ENCODE measurements at regions not wholly inside any gene's neighbourhood (a gene's known extent, or its start where the extent isn't known, plus 50 kb on each side); places are given as distances from the start of the nearest gene placed in this dataset.

DNA sequence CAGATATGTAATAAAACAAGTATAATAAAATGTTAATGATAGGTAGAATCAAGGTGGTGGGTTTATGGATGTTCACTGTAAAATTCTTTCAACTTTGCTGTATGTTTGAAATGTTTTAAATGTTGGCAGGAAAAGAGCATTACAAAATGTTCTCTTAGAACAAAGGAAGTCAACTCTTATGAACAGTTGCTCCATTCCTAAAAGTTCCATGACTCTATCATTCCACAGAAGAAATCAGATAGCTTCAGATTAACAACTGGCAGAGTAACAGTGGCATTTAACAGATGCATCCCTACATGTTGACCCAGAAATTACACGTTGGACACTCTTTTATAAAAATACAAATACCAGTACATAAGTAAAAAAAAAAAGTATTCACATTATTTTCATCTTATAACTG lies 2023.7 kb downstream of the ARAP2 start:
- Mint-ChIP-seq H3K27ac (no peak overlapping the region), H3K9me3 (peaks cover 0 to 5% (median 0%) of the 10 kb centered on the region in 7 donors), H3K4me1 (no peaks in the 10 kb centered on the region), H3K27me3 (ENCODE audit: low read depth in 3 of 3) (no peaks in the 10 kb centered on the region), H3K4me3 (no peak overlapping the region), H3K36me3 (no peaks in the 10 kb centered on the region)
- Histone ChIP-seq H3K27ac (ENCODE audit: low read depth in 1 of 2, low read length in 2 of 2) (no peak overlapping the region), H3K4me2 (replicated peaks; ENCODE audit: extremely low read depth, low read length, poor library complexity, severe bottlenecking) (no peak overlapping the region), H3K9ac (ENCODE audit: insufficient read depth, low read length, poor library complexity, severe bottlenecking) (no peak overlapping the region), H2AFZ (ENCODE audit: insufficient read depth, low read depth, low read length, poor library complexity, severe bottlenecking) (no peak overlapping the region), H3K27me3 (ENCODE audit: control insufficient read depth in 2 of 2, insufficient read depth in 2 of 2, low read length in 2 of 2) (no peaks in the 10 kb centered on the region), H3K79me2 (ENCODE audit: insufficient read depth, low read length) (no peaks in the 10 kb centered on the region), H3K4me1 (ENCODE audit: control insufficient read depth in 1 of 2, insufficient read depth in 2 of 2, low read length in 2 of 2) (no peaks in the 10 kb centered on the region), H3K4me3 (replicated peaks in 1 of 3; ENCODE audit: low read depth in 2 of 3, low read length in 3 of 3) (no peak overlapping the region), H3K36me3 (replicated peaks in 1 of 2; ENCODE audit: control insufficient read depth in 1 of 2, insufficient read depth in 2 of 2, low read length in 2 of 2) (no peaks in the 10 kb centered on the region), H3K9me3 (replicated peaks in 1 of 2; ENCODE audit: control insufficient read depth in 1 of 2, insufficient read depth in 1 of 2, low read length in 2 of 2) (no peaks in the 10 kb centered on the region), H4K20me1 (ENCODE audit: insufficient read depth, low read length) (no peaks in the 10 kb centered on the region)
- intact Hi-C loops (cut with micrococcal nuclease): no loop called here
- DNase-seq: no peak
- WGBS (ENCODE audit: insufficient coverage): no CpG with 5 or more reads among the region's 1 CpG
- TF ChIP-seq CTCF (IDR thresholded peaks at IDR 0.05): no peak

- Histone ChIP-seq H3K4me1 (ENCODE audit: control insufficient read depth in 1 of 2, insufficient read depth in 2 of 2, low read length in 2 of 2) (no peaks in the 10 kb centered on the region), H3K4me3 (replicated peaks in 1 of 3; ENCODE audit: low read depth in 2 of 3, low read length in 3 of 3) (no peak overlapping the region), H3K4me2 (replicated peaks; ENCODE audit: extremely low read depth, low read length, poor library complexity, severe bottlenecking) (no peak overlapping the region), H2AFZ (ENCODE audit: insufficient read depth, low read depth, low read length, poor library complexity, severe bottlenecking) (no peak overlapping the region), H4K20me1 (ENCODE audit: insufficient read depth, low read length) (no peaks in the 10 kb centered on the region), H3K36me3 (replicated peaks in 1 of 2; ENCODE audit: control insufficient read depth in 1 of 2, insufficient read depth in 2 of 2, low read length in 2 of 2) (no peaks in the 10 kb centered on the region), H3K27ac (ENCODE audit: low read depth in 1 of 2, low read length in 2 of 2) (no peak overlapping the region), H3K79me2 (ENCODE audit: insufficient read depth, low read length) (no peaks in the 10 kb centered on the region), H3K9me3 (replicated peaks in 1 of 2; ENCODE audit: control insufficient read depth in 1 of 2, insufficient read depth in 1 of 2, low read length in 2 of 2) (peaks cover 0 to 10% of the 10 kb centered on the region in 2 donors), H3K27me3 (ENCODE audit: control insufficient read depth in 2 of 2, insufficient read depth in 2 of 2, low read length in 2 of 2) (no peaks in the 10 kb centered on the region), H3K9ac (ENCODE audit: insufficient read depth, low read length, poor library complexity, severe bottlenecking) (no peak overlapping the region)
- no peaks in the 10 kb centered on the region for H3K36me3 Mint-ChIP-seq
- H3K27ac Mint-ChIP-seq: no peak overlapping the region
- H3K9me3 Mint-ChIP-seq: peaks cover 0 to 11% (median 0%) of the 10 kb centered on the region in 7 donors
- no peak overlapping the region for H3K4me3 Mint-ChIP-seq
- intact Hi-C loops (cut with micrococcal nuclease): no loop called here
- H3K27me3 Mint-ChIP-seq (ENCODE audit: low read depth in 3 of 3): peaks cover 0 to 1% (median 0%) of the 10 kb centered on the region in 3 donors
- H3K4me1 Mint-ChIP-seq: no peaks in the 10 kb centered on the region
- no CpG with 5 or more reads among the region's 1 CpG for WGBS (ENCODE audit: insufficient coverage)
- DNase-seq: no peak
- no peak for TF ChIP-seq CTCF (IDR thresholded peaks at IDR 0.05)
Observed at GRCh38 chr4:34221986-34222385, 2022.3 kb downstream of the ARAP2 start.
